HCT116 (cell line): ENCODE measurements at regions not wholly inside any gene's neighbourhood (a gene's known extent, or its start where the extent isn't known, plus 50 kb on each side); places are given as distances from the start of the nearest gene placed in this dataset.

Source experiments
- ATAC-seq: fragments of 200-7000 bp; cut with Tn5 transposase; 2 replicates; pipeline ENCODE4 v1.9.1; 2020; ENCODE audit warnings: mild to moderate bottlenecking, moderate library complexity
- BruUV-seq: library from RNA; stranded (reverse); fragments of 400-500 nt; replicated peaks from 2 replicates; lab custom pipeline; 2021; lab: Mats Ljungman, UMichigan
- CTCF ChIA-PET: fragments of 300-600 bp; sonication (Branson Sonifier 250); formaldehyde crosslinking; loops from one replicate; lab custom pipeline; 2021; ENCODE audit warnings: antibody characterized with exemption; lab: Charles Lee
- POLR2A ChIA-PET: fragments of 300-600, 350-600 bp; sonication (Branson Sonifier 250); formaldehyde crosslinking; loops from one replicate; lab custom pipeline; 2021; ENCODE audit warnings: antibody characterized with exemption; lab: Charles Lee
- RAD21 ChIA-PET, 2 experiments: fragments of 300-600 bp; sonication (Branson Sonifier 250); formaldehyde crosslinking; loops; one replicate each; lab custom pipeline; 2023; ENCODE audit warnings: low total read pairs in 2 of 2; ENCODE audit not compliant: uncharacterized antibody in 2 of 2, unreplicated experiment in 2 of 2, low non-redundant PET in 1 of 2; lab: Charles Lee
- DNase-seq: peaks from one replicate; pipeline ENCODE4 v3.0.0-alpha.2; 2010; ENCODE audit warnings: low read depth, low spot score
- H2AFZ ChIP-seq: fragments of 200-600 bp; shearing (Covaris generic), sonication (generic); 2 replicates; pipeline ENCODE4 v1.6.1; 2017; ENCODE audit warnings: low read depth, mixed run types, mixed read lengths, antibody characterized with exemption, low read length; ENCODE audit not compliant: poor library complexity, severe bottlenecking
- H3K27ac ChIP-seq: 2 replicates; pipeline ENCODE4 v1.5.1; 2012; ENCODE audit warnings: low read depth, low read length
- H3K27me3 ChIP-seq: fragments of 200-600 bp; sonication (generic); 2 replicates; pipeline ENCODE4 v1.6.1; 2016; ENCODE audit warnings: mixed run types, low read length, mixed read lengths; ENCODE audit not compliant: insufficient read depth
- H3K36me3 ChIP-seq, 2 experiments: fragments of 200-500 bp in 1 of 2; fragments of 200-600 bp in 1 of 2; sonication (Bioruptor generic) in 1 of 2; sonication (generic) in 1 of 2; 2 replicates each; pipeline versions ENCODE4 v1.5.1 to v1.6.1; 2014 to 2016; ENCODE audit warnings: low read length in 2 of 2, inconsistent platforms in 1 of 2, mixed read lengths in 1 of 2, mixed run types in 1 of 2; ENCODE audit not compliant: insufficient read depth in 2 of 2, control insufficient read depth in 1 of 2
- H3K4me1 ChIP-seq, 2 experiments: fragments of 200-600 bp in 1 of 2; sonication (generic) in 1 of 2; 2 replicates each; pipeline versions ENCODE4 v1.5.1 to v1.6.1; 2012 to 2017; ENCODE audit warnings: low read length in 2 of 2, inconsistent platforms in 1 of 2, mild to moderate bottlenecking in 1 of 2, mixed read lengths in 1 of 2, mixed run types in 1 of 2, moderate library complexity in 1 of 2; ENCODE audit not compliant: insufficient read depth in 2 of 2, control insufficient read depth in 1 of 2
- H3K4me2 ChIP-seq: fragments of 200-600 bp; sonication (generic); 2 replicates; pipeline ENCODE4 v1.6.1; 2017; ENCODE audit warnings: mixed run types, low read length, mixed read lengths
- H3K4me3 ChIP-seq, 2 experiments: fragments of 200-600 bp in 1 of 2; sonication (generic) in 1 of 2; replicated peaks in 1 of 2; 2 replicates each; pipeline ENCODE4 v1.5.1; 2011 to 2016; ENCODE audit warnings: low read length in 2 of 2, control low read depth in 1 of 2, low read depth in 1 of 2, mild to moderate bottlenecking in 1 of 2, mixed read lengths in 1 of 2, mixed run types in 1 of 2
- H3K79me2 ChIP-seq: fragments of 200-600 bp; sonication (generic); 2 replicates; pipeline ENCODE4 v1.6.1; 2017; ENCODE audit warnings: mild to moderate bottlenecking, mixed run types, low read length, moderate library complexity, mixed read lengths; ENCODE audit not compliant: insufficient read depth
- H3K9ac ChIP-seq: fragments of 200-600 bp; sonication (generic); 2 replicates; pipeline ENCODE4 v1.6.1; 2016; ENCODE audit warnings: low read length, mixed read lengths
- H3K9me2 ChIP-seq: fragments of 200-600 bp; sonication (generic), shearing (Covaris generic); 2 replicates; pipeline ENCODE4 v1.6.1; 2017; ENCODE audit warnings: mixed run types, mild to moderate bottlenecking, moderate library complexity; ENCODE audit not compliant: insufficient read depth
- H3K9me3 ChIP-seq, 2 experiments: fragments of 200-500 bp in 1 of 2; fragments of 200-600 bp in 1 of 2; sonication (Bioruptor generic) in 1 of 2; sonication (generic) in 1 of 2; 2 replicates each; pipeline ENCODE4 v1.6.1; 2014 to 2017; ENCODE audit warnings: low read length in 2 of 2, mixed read lengths in 2 of 2, inconsistent platforms in 1 of 2, low read depth in 1 of 2, mild to moderate bottlenecking in 1 of 2, mixed run types in 1 of 2, moderate library complexity in 1 of 2; ENCODE audit not compliant: control insufficient read depth in 1 of 2, insufficient read depth in 1 of 2
- H4K20me1 ChIP-seq: fragments of 200-600 bp; sonication (generic), shearing (Covaris generic); 2 replicates; pipeline ENCODE4 v1.6.1; 2017; ENCODE audit warnings: mixed run types, mild to moderate bottlenecking, moderate library complexity; ENCODE audit not compliant: insufficient read depth
- ATF3 ChIP-seq: IDR thresholded peaks from 2 replicates; pipeline ENCODE4 v1.6.1; 2012
- CEBPB ChIP-seq: IDR thresholded peaks from 2 replicates; pipeline ENCODE4 v1.6.1; 2012; ENCODE audit warnings: low read depth
- CTCF ChIP-seq, 3 experiments: fragments of 200-600 bp in 1 of 3; sonication (generic) in 1 of 3; IDR thresholded peaks in 2 of 3; conservative IDR thresholded peaks in 1 of 3; 2 replicates each; pipeline ENCODE4 v1.5.1; 2012 to 2017; ENCODE audit warnings: low read depth in 2 of 3, low read length in 2 of 3, antibody characterized with exemption in 1 of 3, borderline replicate concordance in 1 of 3, control low read depth in 1 of 3, mild to moderate bottlenecking in 1 of 3, mixed read lengths in 1 of 3, mixed run types in 1 of 3, moderate library complexity in 1 of 3; ENCODE audit not compliant: insufficient read depth in 1 of 3
- EGR1 ChIP-seq: IDR thresholded peaks from 2 replicates; pipeline ENCODE4 v1.6.1; 2012; ENCODE audit warnings: low read depth
- EZH2phosphoT487 ChIP-seq: fragments of 200-600 bp; IDR thresholded peaks from 2 replicates; pipeline ENCODE4 v1.6.1; 2018; ENCODE audit warnings: antibody characterized with exemption, borderline replicate concordance
- POLR2A ChIP-seq: IDR thresholded peaks from 2 replicates; pipeline ENCODE4 v1.7.0; 2011; ENCODE audit warnings: borderline replicate concordance; ENCODE audit not compliant: insufficient read depth, insufficient read length; ENCODE audit errors: extremely low read depth
- POLR2AphosphoS5 ChIP-seq: IDR thresholded peaks from 2 replicates; pipeline ENCODE4 v1.6.1; 2011; ENCODE audit warnings: mild to moderate bottlenecking, low read depth, low read length, moderate library complexity
- RAD21 ChIP-seq: IDR thresholded peaks from 2 replicates; pipeline ENCODE4 v1.6.1; 2012; ENCODE audit warnings: low read depth, mild to moderate bottlenecking
- REST ChIP-seq: IDR thresholded peaks from 2 replicates; pipeline ENCODE4 v1.6.1; 2012; ENCODE audit warnings: low read depth
- SIN3A ChIP-seq: IDR thresholded peaks from 2 replicates; pipeline ENCODE4 v1.6.1; 2012; ENCODE audit warnings: low read depth
- SP1 ChIP-seq: IDR thresholded peaks from 2 replicates; pipeline ENCODE4 v1.6.1; 2012; ENCODE audit warnings: low read depth
- TCF7L2 ChIP-seq: IDR thresholded peaks from 2 replicates; pipeline ENCODE4 v1.7.0; 2011; ENCODE audit warnings: borderline replicate concordance, inconsistent platforms; ENCODE audit not compliant: insufficient read depth, insufficient read length; ENCODE audit errors: extremely low read depth
- YY1 ChIP-seq: IDR thresholded peaks from 2 replicates; pipeline ENCODE4 v1.6.1; 2011; ENCODE audit warnings: low read length, low read depth, moderate library complexity, mild to moderate bottlenecking; ENCODE audit not compliant: insufficient replicate concordance; ENCODE audit errors: extremely low read depth
- ZBTB33 ChIP-seq: IDR thresholded peaks from 2 replicates; pipeline ENCODE4 v1.6.1; 2011; ENCODE audit warnings: mild to moderate bottlenecking, low read length, moderate library complexity; ENCODE audit not compliant: insufficient replicate concordance; ENCODE audit errors: extremely low read depth
- intact Hi-C: fragments of 100-400 bp; cut with micrococcal nuclease; formaldehyde crosslinking; loops from 2 replicates; pipeline ENCODE4 v1.10.0; 2022

- no TSS peak for BruUV-seq
- TF ChIP-seq POLR2AphosphoS5 (no peak), YY1 (no peak), RAD21 (no peak), REST (no peak), CTCF (IDR thresholded peaks at IDR 0.05 in 2 of 3, conservative IDR thresholded peaks at IDR 0.05 in 1 of 3; ENCODE audit: borderline replicate concordance in 1 of 3, insufficient read depth in 1 of 3, low read depth in 2 of 3, low read length in 2 of 3) (no peak), POLR2A (no peak), CEBPB (no peak), SIN3A (no peak), EGR1 (no peak), EZH2phosphoT487 (no peak), ZBTB33 (no peak), TCF7L2 (no peak), ATF3 (no peak), SP1 (no peak)
- Histone ChIP-seq H3K79me2 (no peaks in the 10 kb centered on the region), H3K9me3 (no peaks in the 10 kb centered on the region), H2AFZ (no peak overlapping the region), H3K27ac (no peak overlapping the region), H3K36me3 (no peaks in the 10 kb centered on the region), H3K4me1 (no peaks in the 10 kb centered on the region), H4K20me1 (no peaks in the 10 kb centered on the region), H3K9ac (no peak overlapping the region), H3K4me3 (no peak overlapping the region), H3K27me3 (no peaks in the 10 kb centered on the region), H3K4me2 (no peak overlapping the region), H3K9me2 (no peaks in the 10 kb centered on the region)
- ChIA-PET POLR2A (no interaction called here), CTCF (no interaction called here), RAD21 (no interaction called here)
- no peak for DNase-seq
- no peak for ATAC-seq
- intact Hi-C loops: no loop called here
Observed at GRCh38 chr4:19831644-19832285, 419.9 kb upstream of the SLIT2 start.
